ENCODE measurements at regions not wholly inside any gene's neighbourhood (a gene's known extent, or its start where the extent isn't known, plus 50 kb on each side); places are given as distances from the start of the nearest gene placed in this dataset.

DNA sequence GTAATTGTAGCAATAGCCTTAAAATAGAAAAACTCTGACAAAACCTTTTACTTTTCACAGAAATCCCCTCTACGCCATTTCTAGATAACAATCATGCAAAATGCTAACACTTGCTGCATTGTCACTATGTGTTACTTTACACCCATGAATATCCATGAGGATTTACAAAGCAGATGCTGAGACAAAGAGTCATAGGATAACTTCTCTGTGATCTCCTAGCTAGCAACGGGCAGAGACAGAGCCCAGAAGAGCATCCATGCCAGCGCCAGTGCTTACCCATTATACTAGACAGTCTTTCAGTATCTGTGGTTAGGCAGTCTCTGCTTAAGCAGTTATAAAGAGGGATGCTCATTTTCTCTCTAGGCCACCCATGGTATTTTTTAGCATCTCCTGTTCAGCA is 474.1 kb downstream of the CAAP1 start:
- TF ChIP-seq, protein P1, sequence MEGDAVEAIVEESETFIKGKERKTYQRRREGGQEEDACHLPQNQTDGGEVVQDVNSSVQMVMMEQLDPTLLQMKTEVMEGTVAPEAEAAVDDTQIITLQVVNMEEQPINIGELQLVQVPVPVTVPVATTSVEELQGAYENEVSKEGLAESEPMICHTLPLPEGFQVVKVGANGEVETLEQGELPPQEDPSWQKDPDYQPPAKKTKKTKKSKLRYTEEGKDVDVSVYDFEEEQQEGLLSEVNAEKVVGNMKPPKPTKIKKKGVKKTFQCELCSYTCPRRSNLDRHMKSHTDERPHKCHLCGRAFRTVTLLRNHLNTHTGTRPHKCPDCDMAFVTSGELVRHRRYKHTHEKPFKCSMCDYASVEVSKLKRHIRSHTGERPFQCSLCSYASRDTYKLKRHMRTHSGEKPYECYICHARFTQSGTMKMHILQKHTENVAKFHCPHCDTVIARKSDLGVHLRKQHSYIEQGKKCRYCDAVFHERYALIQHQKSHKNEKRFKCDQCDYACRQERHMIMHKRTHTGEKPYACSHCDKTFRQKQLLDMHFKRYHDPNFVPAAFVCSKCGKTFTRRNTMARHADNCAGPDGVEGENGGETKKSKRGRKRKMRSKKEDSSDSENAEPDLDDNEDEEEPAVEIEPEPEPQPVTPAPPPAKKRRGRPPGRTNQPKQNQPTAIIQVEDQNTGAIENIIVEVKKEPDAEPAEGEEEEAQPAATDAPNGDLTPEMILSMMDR (IDR thresholded peaks at IDR 0.05; ENCODE audit: low read depth, low read length, poor library complexity, severe bottlenecking) = no peak
- no peak for TF ChIP-seq EZH2phosphoT487 (IDR thresholded peaks at IDR 0.05; ENCODE audit: borderline replicate concordance, low read length)
